GM23338 (cell line): ENCODE measurements at regions not wholly inside any gene's neighbourhood (a gene's known extent, or its start where the extent isn't known, plus 50 kb on each side); places are given as distances from the start of the nearest gene placed in this dataset.
A peak's percentile ranks its signal among the peaks of the same experiment; 100 is the strongest.

Experiments
- ATAC-seq: fragments of 200-7000 bp; cut with Tn5 transposase; 3 replicates; pipeline ENCODE4 v1.9.1; 2020
- DNase-seq: peaks from one replicate; pipeline ENCODE4 v3.0.0-alpha.2; 2015; ENCODE audit warnings: low spot score
- H2AFZ ChIP-seq: fragments of 200-600 bp; sonication (generic); 2 replicates; pipeline ENCODE4 v1.8.0; 2016; ENCODE audit warnings: antibody characterized with exemption, mild to moderate bottlenecking, moderate library complexity
- H3F3A ChIP-seq: fragments of 200-600 bp; sonication (generic); replicated peaks from 2 replicates; pipeline ENCODE4 v1.8.0; 2017; ENCODE audit warnings: antibody characterized with exemption, mixed run types, low read depth
- H3K27ac ChIP-seq: fragments of 200-600 bp; sonication (generic); 2 replicates; pipeline ENCODE4 v1.6.1; 2016; ENCODE audit warnings: low read depth
- H3K27me3 ChIP-seq: fragments of 200-600 bp; sonication (generic); 2 replicates; pipeline ENCODE4 v1.8.0; 2016; ENCODE audit warnings: mild to moderate bottlenecking, mixed run types, moderate library complexity; ENCODE audit not compliant: insufficient read depth
- H3K36me3 ChIP-seq: fragments of 200-600 bp; sonication (generic); 2 replicates; pipeline ENCODE4 v1.8.0; 2016; ENCODE audit warnings: mild to moderate bottlenecking; ENCODE audit not compliant: insufficient read depth
- H3K4me1 ChIP-seq: fragments of 200-600 bp; sonication (generic); 2 replicates; pipeline ENCODE4 v1.8.0; 2016; ENCODE audit warnings: mild to moderate bottlenecking, moderate library complexity; ENCODE audit not compliant: insufficient read depth
- H3K4me2 ChIP-seq: fragments of 200-600 bp; sonication (generic); 2 replicates; pipeline ENCODE4 v1.7.1; 2017; ENCODE audit warnings: mixed run types
- H3K4me3 ChIP-seq: fragments of 200-600 bp; sonication (generic); 2 replicates; pipeline ENCODE4 v1.6.1; 2016; ENCODE audit warnings: mixed run types
- H3K79me2 ChIP-seq: fragments of 200-600 bp; sonication (generic); replicated peaks from 2 replicates; pipeline ENCODE4 v1.8.0; 2017; ENCODE audit warnings: mild to moderate bottlenecking; ENCODE audit not compliant: insufficient read depth
- H3K9me2 ChIP-seq: fragments of 200-600 bp; sonication (generic); 2 replicates; pipeline ENCODE4 v1.8.0; 2017; ENCODE audit not compliant: insufficient read depth
- H4K20me1 ChIP-seq: fragments of 200-600 bp; sonication (generic); replicated peaks from 2 replicates; pipeline ENCODE4 v1.8.0; 2017; ENCODE audit warnings: mild to moderate bottlenecking; ENCODE audit not compliant: insufficient read depth
- H3K27ac Mint-ChIP-seq: 2 replicates; pipeline ENCODE4 v1.8.0; 2020; ENCODE audit warnings: inconsistent platforms, mild to moderate bottlenecking, moderate library complexity, mixed read lengths
- H3K27me3 Mint-ChIP-seq: 3 replicates; pipeline ENCODE4 v1.8.0; 2022; ENCODE audit warnings: low read depth, mild to moderate bottlenecking, moderate library complexity, mixed read lengths, inconsistent platforms; ENCODE audit not compliant: insufficient read depth, poor library complexity
- H3K36me3 Mint-ChIP-seq: 3 replicates; pipeline ENCODE4 v1.8.0; 2021; ENCODE audit warnings: low read depth, mild to moderate bottlenecking, inconsistent platforms, moderate library complexity, mixed read lengths
- H3K4me1 Mint-ChIP-seq: 3 replicates; pipeline ENCODE4 v1.8.0; 2020; ENCODE audit warnings: mild to moderate bottlenecking, inconsistent platforms, mixed read lengths
- H3K4me3 Mint-ChIP-seq: 3 replicates; pipeline ENCODE4 v1.8.0; 2021; ENCODE audit warnings: moderate library complexity, mild to moderate bottlenecking, inconsistent platforms, mixed read lengths
- H3K9me3 Mint-ChIP-seq: 3 replicates; pipeline ENCODE4 v1.8.0; 2020; ENCODE audit warnings: moderate library complexity, mild to moderate bottlenecking, inconsistent platforms, mixed read lengths
- JUNB ChIP-seq: IDR thresholded peaks from one replicate; pipeline ENCODE4 v1.6.1; 2016; ENCODE audit warnings: antibody characterized with exemption; ENCODE audit not compliant: unreplicated experiment
- STAT1 ChIP-seq: IDR thresholded peaks from one replicate; pipeline ENCODE4 v1.6.1; 2016; ENCODE audit warnings: antibody characterized with exemption; ENCODE audit not compliant: unreplicated experiment
- TF ChIP-seq, protein P1 (sequence below): IDR thresholded peaks from one replicate; pipeline ENCODE4 v1.6.1; 2018; ENCODE audit warnings: antibody characterized with exemption; ENCODE audit not compliant: unreplicated experiment
- TF ChIP-seq, protein P2 (sequence below): IDR thresholded peaks from 2 replicates; pipeline ENCODE4 v1.6.1; 2016; ENCODE audit warnings: antibody characterized with exemption
- TF ChIP-seq, protein P3 (sequence below), 2 experiments: fragments of 200-600 bp in 1 of 2; sonication (generic) in 1 of 2; conservative IDR thresholded peaks; 2 replicates each; pipeline versions ENCODE4 v1.5.1 to v1.6.1; 2016 to 2017; ENCODE audit warnings: antibody characterized with exemption in 2 of 2, low read depth in 2 of 2, mild to moderate bottlenecking in 2 of 2, moderate library complexity in 1 of 2
- TF ChIP-seq, protein P4 (sequence below): fragments of 250-450 bp; sonication (Bioruptor Pico); IDR thresholded peaks from 2 replicates; pipeline ENCODE4 v1.5.0; 2020; ENCODE audit warnings: mild to moderate bottlenecking, moderate library complexity

DNA sequence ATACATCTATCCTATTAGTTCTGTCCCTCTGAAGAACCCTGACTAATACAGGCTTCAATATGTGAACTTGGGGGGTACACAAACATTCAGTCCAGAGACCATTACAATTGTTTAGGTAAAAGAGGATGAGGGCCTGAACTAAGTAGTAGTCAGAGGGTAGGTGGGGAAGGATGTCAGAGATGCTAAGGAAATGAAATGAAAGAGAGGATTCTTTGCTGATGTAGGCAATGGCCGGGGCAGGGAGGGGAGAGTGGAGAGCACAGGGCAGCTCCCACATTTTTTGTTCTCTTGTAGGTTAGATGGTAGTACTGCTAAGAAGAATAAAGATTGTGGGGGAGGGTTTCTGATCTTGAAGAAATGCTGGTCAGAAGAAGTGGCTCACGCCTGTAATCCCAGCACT, 60.8 kb downstream of the SOX4 start (continued):
- TF ChIP-seq, protein P1, sequence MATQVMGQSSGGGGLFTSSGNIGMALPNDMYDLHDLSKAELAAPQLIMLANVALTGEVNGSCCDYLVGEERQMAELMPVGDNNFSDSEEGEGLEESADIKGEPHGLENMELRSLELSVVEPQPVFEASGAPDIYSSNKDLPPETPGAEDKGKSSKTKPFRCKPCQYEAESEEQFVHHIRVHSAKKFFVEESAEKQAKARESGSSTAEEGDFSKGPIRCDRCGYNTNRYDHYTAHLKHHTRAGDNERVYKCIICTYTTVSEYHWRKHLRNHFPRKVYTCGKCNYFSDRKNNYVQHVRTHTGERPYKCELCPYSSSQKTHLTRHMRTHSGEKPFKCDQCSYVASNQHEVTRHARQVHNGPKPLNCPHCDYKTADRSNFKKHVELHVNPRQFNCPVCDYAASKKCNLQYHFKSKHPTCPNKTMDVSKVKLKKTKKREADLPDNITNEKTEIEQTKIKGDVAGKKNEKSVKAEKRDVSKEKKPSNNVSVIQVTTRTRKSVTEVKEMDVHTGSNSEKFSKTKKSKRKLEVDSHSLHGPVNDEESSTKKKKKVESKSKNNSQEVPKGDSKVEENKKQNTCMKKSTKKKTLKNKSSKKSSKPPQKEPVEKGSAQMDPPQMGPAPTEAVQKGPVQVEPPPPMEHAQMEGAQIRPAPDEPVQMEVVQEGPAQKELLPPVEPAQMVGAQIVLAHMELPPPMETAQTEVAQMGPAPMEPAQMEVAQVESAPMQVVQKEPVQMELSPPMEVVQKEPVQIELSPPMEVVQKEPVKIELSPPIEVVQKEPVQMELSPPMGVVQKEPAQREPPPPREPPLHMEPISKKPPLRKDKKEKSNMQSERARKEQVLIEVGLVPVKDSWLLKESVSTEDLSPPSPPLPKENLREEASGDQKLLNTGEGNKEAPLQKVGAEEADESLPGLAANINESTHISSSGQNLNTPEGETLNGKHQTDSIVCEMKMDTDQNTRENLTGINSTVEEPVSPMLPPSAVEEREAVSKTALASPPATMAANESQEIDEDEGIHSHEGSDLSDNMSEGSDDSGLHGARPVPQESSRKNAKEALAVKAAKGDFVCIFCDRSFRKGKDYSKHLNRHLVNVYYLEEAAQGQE, result no peak
- TF ChIP-seq, protein P2, sequence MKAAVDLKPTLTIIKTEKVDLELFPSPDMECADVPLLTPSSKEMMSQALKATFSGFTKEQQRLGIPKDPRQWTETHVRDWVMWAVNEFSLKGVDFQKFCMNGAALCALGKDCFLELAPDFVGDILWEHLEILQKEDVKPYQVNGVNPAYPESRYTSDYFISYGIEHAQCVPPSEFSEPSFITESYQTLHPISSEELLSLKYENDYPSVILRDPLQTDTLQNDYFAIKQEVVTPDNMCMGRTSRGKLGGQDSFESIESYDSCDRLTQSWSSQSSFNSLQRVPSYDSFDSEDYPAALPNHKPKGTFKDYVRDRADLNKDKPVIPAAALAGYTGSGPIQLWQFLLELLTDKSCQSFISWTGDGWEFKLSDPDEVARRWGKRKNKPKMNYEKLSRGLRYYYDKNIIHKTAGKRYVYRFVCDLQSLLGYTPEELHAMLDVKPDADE, result no peak
- TF ChIP-seq, protein P3, sequence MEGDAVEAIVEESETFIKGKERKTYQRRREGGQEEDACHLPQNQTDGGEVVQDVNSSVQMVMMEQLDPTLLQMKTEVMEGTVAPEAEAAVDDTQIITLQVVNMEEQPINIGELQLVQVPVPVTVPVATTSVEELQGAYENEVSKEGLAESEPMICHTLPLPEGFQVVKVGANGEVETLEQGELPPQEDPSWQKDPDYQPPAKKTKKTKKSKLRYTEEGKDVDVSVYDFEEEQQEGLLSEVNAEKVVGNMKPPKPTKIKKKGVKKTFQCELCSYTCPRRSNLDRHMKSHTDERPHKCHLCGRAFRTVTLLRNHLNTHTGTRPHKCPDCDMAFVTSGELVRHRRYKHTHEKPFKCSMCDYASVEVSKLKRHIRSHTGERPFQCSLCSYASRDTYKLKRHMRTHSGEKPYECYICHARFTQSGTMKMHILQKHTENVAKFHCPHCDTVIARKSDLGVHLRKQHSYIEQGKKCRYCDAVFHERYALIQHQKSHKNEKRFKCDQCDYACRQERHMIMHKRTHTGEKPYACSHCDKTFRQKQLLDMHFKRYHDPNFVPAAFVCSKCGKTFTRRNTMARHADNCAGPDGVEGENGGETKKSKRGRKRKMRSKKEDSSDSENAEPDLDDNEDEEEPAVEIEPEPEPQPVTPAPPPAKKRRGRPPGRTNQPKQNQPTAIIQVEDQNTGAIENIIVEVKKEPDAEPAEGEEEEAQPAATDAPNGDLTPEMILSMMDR (conservative IDR thresholded peaks at IDR 0.05; ENCODE audit: low read depth in 2 of 2), result no peak

DNA sequence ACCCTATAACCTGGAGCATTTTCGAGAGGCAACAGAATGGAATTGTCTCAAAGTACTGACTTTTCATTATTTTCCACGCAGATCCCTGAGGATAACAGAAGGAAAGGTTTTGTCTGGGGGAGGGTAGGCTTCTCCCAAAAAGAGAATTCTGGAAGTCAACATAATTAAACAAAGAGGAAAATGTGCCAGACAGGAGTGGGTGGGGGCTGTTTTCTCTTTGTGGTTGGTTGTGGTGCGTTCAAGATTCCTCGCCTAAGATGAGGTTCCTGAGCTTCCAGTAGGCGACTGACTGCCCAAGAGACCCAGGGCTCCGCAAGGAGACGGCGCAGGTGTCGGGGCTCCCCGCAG, 70.4 kb downstream of the SOX4 start:
- peak overlapping the region; percentile 73; the same call in 1 of the 2 replicates for H2AFZ ChIP-seq

More for the DNA sequence above, 70.4 kb downstream of the SOX4 start:
- Histone ChIP-seq H3K9me2 (no peaks in the 10 kb centered on the region), H3K27me3 (peaks cover 20% of the 10 kb centered on the region), H3K36me3 (no peaks in the 10 kb centered on the region), H3K4me2 (peak overlapping the region; percentile 95), H3K79me2 (peaks cover 36% of the 10 kb centered on the region), H3F3A (peaks cover 16% of the 10 kb centered on the region), H3K4me1 (peaks cover 22% of the 10 kb centered on the region), H3K27ac (no peak overlapping the region), H4K20me1 (no peaks in the 10 kb centered on the region), H3K4me3 (peak overlapping the region; percentile 87)
- DNase-seq (peak; percentile 40), ATAC-seq (no peak; the same call in 1 of the 3 replicates)
- peaks cover 16% of the 10 kb centered on the region for H3K36me3 Mint-ChIP-seq
- H3K27ac Mint-ChIP-seq, result no peak overlapping the region
- peak overlapping the region; percentile 94 for H3K4me3 Mint-ChIP-seq
- TF ChIP-seq, protein P4, sequence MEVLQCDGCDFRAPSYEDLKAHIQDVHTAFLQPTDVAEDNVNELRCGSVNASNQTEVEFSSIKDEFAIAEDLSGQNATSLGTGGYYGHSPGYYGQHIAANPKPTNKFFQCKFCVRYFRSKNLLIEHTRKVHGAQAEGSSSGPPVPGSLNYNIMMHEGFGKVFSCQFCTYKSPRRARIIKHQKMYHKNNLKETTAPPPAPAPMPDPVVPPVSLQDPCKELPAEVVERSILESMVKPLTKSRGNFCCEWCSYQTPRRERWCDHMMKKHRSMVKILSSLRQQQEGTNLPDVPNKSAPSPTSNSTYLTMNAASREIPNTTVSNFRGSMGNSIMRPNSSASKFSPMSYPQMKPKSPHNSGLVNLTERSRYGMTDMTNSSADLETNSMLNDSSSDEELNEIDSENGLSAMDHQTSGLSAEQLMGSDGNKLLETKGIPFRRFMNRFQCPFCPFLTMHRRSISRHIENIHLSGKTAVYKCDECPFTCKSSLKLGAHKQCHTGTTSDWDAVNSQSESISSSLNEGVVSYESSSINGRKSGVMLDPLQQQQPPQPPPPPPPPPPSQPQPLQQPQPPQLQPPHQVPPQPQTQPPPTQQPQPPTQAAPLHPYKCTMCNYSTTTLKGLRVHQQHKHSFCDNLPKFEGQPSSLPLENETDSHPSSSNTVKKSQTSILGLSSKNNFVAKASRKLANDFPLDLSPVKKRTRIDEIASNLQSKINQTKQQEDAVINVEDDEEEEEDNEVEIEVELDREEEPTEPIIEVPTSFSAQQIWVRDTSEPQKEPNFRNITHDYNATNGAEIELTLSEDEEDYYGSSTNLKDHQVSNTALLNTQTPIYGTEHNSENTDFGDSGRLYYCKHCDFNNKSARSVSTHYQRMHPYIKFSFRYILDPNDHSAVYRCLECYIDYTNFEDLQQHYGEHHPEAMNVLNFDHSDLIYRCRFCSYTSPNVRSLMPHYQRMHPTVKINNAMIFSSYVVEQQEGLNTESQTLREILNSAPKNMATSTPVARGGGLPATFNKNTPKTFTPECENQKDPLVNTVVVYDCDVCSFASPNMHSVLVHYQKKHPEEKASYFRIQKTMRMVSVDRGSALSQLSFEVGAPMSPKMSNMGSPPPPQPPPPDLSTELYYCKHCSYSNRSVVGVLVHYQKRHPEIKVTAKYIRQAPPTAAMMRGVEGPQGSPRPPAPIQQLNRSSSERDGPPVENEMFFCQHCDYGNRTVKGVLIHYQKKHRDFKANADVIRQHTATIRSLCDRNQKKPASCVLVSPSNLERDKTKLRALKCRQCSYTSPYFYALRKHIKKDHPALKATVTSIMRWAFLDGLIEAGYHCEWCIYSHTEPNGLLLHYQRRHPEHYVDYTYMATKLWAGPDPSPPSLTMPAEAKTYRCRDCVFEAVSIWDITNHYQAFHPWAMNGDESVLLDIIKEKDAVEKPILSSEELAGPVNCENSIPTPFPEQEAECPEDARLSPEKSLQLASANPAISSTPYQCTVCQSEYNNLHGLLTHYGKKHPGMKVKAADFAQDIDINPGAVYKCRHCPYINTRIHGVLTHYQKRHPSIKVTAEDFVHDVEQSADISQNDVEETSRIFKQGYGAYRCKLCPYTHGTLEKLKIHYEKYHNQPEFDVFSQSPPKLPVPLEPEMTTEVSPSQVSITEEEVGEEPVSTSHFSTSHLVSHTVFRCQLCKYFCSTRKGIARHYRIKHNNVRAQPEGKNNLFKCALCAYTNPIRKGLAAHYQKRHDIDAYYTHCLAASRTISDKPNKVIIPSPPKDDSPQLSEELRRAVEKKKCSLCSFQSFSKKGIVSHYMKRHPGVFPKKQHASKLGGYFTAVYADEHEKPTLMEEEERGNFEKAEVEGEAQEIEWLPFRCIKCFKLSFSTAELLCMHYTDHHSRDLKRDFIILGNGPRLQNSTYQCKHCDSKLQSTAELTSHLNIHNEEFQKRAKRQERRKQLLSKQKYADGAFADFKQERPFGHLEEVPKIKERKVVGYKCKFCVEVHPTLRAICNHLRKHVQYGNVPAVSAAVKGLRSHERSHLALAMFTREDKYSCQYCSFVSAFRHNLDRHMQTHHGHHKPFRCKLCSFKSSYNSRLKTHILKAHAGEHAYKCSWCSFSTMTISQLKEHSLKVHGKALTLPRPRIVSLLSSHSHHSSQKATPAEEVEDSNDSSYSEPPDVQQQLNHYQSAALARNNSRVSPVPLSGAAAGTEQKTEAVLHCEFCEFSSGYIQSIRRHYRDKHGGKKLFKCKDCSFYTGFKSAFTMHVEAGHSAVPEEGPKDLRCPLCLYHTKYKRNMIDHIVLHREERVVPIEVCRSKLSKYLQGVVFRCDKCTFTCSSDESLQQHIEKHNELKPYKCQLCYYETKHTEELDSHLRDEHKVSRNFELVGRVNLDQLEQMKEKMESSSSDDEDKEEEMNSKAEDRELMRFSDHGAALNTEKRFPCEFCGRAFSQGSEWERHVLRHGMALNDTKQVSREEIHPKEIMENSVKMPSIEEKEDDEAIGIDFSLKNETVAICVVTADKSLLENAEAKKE (CRISPR knock-in tag), result no peak
- TF ChIP-seq, protein P1, result no peak
- TF ChIP-seq JUNB, result no peak
- no peak for TF ChIP-seq STAT1
- H3K9me3 Mint-ChIP-seq, result no peaks in the 10 kb centered on the region; the same call in 2 of the 3 replicates
- H3K27me3 Mint-ChIP-seq, result peaks cover 35% of the 10 kb centered on the region
- peaks cover 23% of the 10 kb centered on the region for H3K4me1 Mint-ChIP-seq
